Mucosa of rectum (tissue), 2 donors: ENCODE measurements at regions not wholly inside any gene's neighbourhood (a gene's known extent, or its start where the extent isn't known, plus 50 kb on each side); places are given as distances from the start of the nearest gene placed in this dataset.

Experiments used
- H3K27ac ChIP-seq, 2 donors: one replicate each; pipeline ENCODE4 v1.7.0; 2013; ENCODE audit warnings: inconsistent platforms in 2 of 2, low read depth in 2 of 2, low read length in 2 of 2
- H3K27me3 ChIP-seq, 2 donors: one replicate each; pipeline ENCODE4 v1.7.0; 2013; ENCODE audit warnings: low read length in 2 of 2; ENCODE audit not compliant: control insufficient read depth in 2 of 2, insufficient read depth in 2 of 2
- H3K36me3 ChIP-seq, 2 donors: one replicate each; pipeline ENCODE4 v1.7.0; 2013; ENCODE audit warnings: low read length in 2 of 2; ENCODE audit not compliant: control insufficient read depth in 2 of 2, insufficient read depth in 2 of 2
- H3K4me1 ChIP-seq, 2 donors: one replicate each; pipeline ENCODE4 v1.7.0; 2013; ENCODE audit warnings: low read length in 2 of 2, mild to moderate bottlenecking in 1 of 2; ENCODE audit not compliant: control insufficient read depth in 2 of 2, insufficient read depth in 2 of 2
- H3K4me3 ChIP-seq, 2 donors: one replicate each; pipeline ENCODE4 v1.7.0; 2013; ENCODE audit warnings: low read length in 2 of 2
- H3K9ac ChIP-seq, 2 donors: one replicate each; pipeline ENCODE4 v1.7.0; 2013; ENCODE audit warnings: low read length in 2 of 2, low read depth in 1 of 2, mild to moderate bottlenecking in 1 of 2
- H3K9me3 ChIP-seq, 2 donors: one replicate each; pipeline ENCODE4 v1.7.0; 2013; ENCODE audit warnings: low read length in 2 of 2; ENCODE audit not compliant: control insufficient read depth in 2 of 2
- donor health status: healthy.
- donor health status: Normal muscosa, but diverticular disease.

GRCh38 chr3:24769918-24770317 is 275.3 kb upstream of the THRB start:
- Histone ChIP-seq H3K4me1 (no peaks in the 10 kb centered on the region), H3K9me3 (no peaks in the 10 kb centered on the region), H3K27me3 (no peaks in the 10 kb centered on the region), H3K27ac (no peak overlapping the region), H3K36me3 (no peaks in the 10 kb centered on the region), H3K9ac (no peak overlapping the region), H3K4me3 (no peak overlapping the region)

GRCh38 chr3:24773798-24774197 is 279.1 kb upstream of the THRB start:
- no peak overlapping the region for H3K9ac ChIP-seq
- no peaks in the 10 kb centered on the region for H3K4me1 ChIP-seq

GRCh38 chr3:24780991-24781390 is 286.3 kb upstream of the THRB start:
- no peak overlapping the region for H3K4me3 ChIP-seq
- H3K9me3 ChIP-seq, result peaks cover 3 to 4% of the 10 kb centered on the region in 2 donors
- H3K4me1 ChIP-seq, result no peaks in the 10 kb centered on the region

More at GRCh38 chr3:24773798-24774197, 279.1 kb upstream of the THRB start:
- no peak overlapping the region for H3K27ac ChIP-seq
- H3K9me3 ChIP-seq, result no peaks in the 10 kb centered on the region
- H3K27me3 ChIP-seq, result no peaks in the 10 kb centered on the region
- no peak overlapping the region for H3K4me3 ChIP-seq
- H3K36me3 ChIP-seq, result no peaks in the 10 kb centered on the region

GRCh38 chr3:24781454-24781853 is 286.8 kb upstream of the THRB start:
- no peaks in the 10 kb centered on the region for H3K27me3 ChIP-seq
- H3K9me3 ChIP-seq, result peaks cover 3 to 4% of the 10 kb centered on the region in 2 donors
- no peak overlapping the region for H3K27ac ChIP-seq
- H3K9ac ChIP-seq, result no peak overlapping the region
- H3K4me1 ChIP-seq, result no peaks in the 10 kb centered on the region
- H3K36me3 ChIP-seq, result no peaks in the 10 kb centered on the region
- no peak overlapping the region for H3K4me3 ChIP-seq

More at GRCh38 chr3:24780991-24781390, 286.3 kb upstream of the THRB start:
- Histone ChIP-seq H3K27ac (no peak overlapping the region), H3K36me3 (no peaks in the 10 kb centered on the region), H3K27me3 (no peaks in the 10 kb centered on the region), H3K9ac (no peak overlapping the region)

- H3K4me1 ChIP-seq, result no peaks in the 10 kb centered on the region
- H3K4me3 ChIP-seq, result no peak overlapping the region
- H3K9ac ChIP-seq, result no peak overlapping the region
- no peaks in the 10 kb centered on the region for H3K27me3 ChIP-seq
- no peak overlapping the region for H3K27ac ChIP-seq
- H3K9me3 ChIP-seq, result no peaks in the 10 kb centered on the region
- no peaks in the 10 kb centered on the region for H3K36me3 ChIP-seq
Observed at GRCh38 chr3:24793896-24794295, 299.2 kb upstream of the THRB start.

- Histone ChIP-seq H3K27me3 (no peaks in the 10 kb centered on the region), H3K36me3 (no peaks in the 10 kb centered on the region), H3K27ac (no peak overlapping the region), H3K4me3 (no peak overlapping the region), H3K9me3 (no peaks in the 10 kb centered on the region), H3K4me1 (no peaks in the 10 kb centered on the region), H3K9ac (no peak overlapping the region)
Observed at GRCh38 chr3:24802614-24803013, 308.0 kb upstream of the THRB start.

GRCh38 chr3:24804095-24804494 is 309.4 kb upstream of the THRB start:
- H3K9ac ChIP-seq, result no peak overlapping the region
- no peak overlapping the region for H3K27ac ChIP-seq

GRCh38 chr3:24810881-24811280 is 316.2 kb upstream of the THRB start:
- Histone ChIP-seq H3K9ac (no peak overlapping the region), H3K27me3 (no peaks in the 10 kb centered on the region), H3K4me3 (no peak overlapping the region), H3K36me3 (no peaks in the 10 kb centered on the region), H3K9me3 (no peaks in the 10 kb centered on the region), H3K27ac (no peak overlapping the region), H3K4me1 (no peaks in the 10 kb centered on the region)

More at GRCh38 chr3:24804095-24804494, 309.4 kb upstream of the THRB start:
- Histone ChIP-seq H3K27me3 (no peaks in the 10 kb centered on the region), H3K4me1 (no peaks in the 10 kb centered on the region), H3K36me3 (no peaks in the 10 kb centered on the region), H3K9me3 (no peaks in the 10 kb centered on the region), H3K4me3 (no peak overlapping the region)

- no peaks in the 10 kb centered on the region for H3K36me3 ChIP-seq
- no peak overlapping the region for H3K9ac ChIP-seq
- no peaks in the 10 kb centered on the region for H3K27me3 ChIP-seq
- H3K4me3 ChIP-seq, result no peak overlapping the region
- no peak overlapping the region for H3K27ac ChIP-seq
- no peaks in the 10 kb centered on the region for H3K4me1 ChIP-seq
- no peaks in the 10 kb centered on the region for H3K9me3 ChIP-seq
Observed at GRCh38 chr3:24812116-24812515, 317.5 kb upstream of the THRB start.

GRCh38 chr3:24818055-24818454 is 323.4 kb upstream of the THRB start:
- no peak overlapping the region for H3K9ac ChIP-seq
- no peaks in the 10 kb centered on the region for H3K27me3 ChIP-seq
- no peak overlapping the region for H3K4me3 ChIP-seq
- no peaks in the 10 kb centered on the region for H3K4me1 ChIP-seq
- no peaks in the 10 kb centered on the region for H3K36me3 ChIP-seq
- no peaks in the 10 kb centered on the region for H3K9me3 ChIP-seq
- H3K27ac ChIP-seq, result no peak overlapping the region

- Histone ChIP-seq H3K4me1 (peaks cover 3 to 5% of the 10 kb centered on the region in 2 donors), H3K9ac (no peak overlapping the region), H3K9me3 (no peaks in the 10 kb centered on the region), H3K36me3 (no peaks in the 10 kb centered on the region), H3K4me3 (no peak overlapping the region), H3K27ac (no peak overlapping the region), H3K27me3 (peaks cover 7 to 11% of the 10 kb centered on the region in 2 donors)
Observed at GRCh38 chr3:24828011-24828410, 333.4 kb upstream of the THRB start.
